ENCODE measurements at regions not wholly inside any gene's neighbourhood (a gene's known extent, or its start where the extent isn't known, plus 50 kb on each side); places are given as distances from the start of the nearest gene placed in this dataset.

- DNase-seq = no peak
Measured at GRCh38 chr2:23291239-23291638, 93.7 kb upstream of the KLHL29 start.

GRCh38 chr2:23292024-23292423 lies 93.0 kb upstream of the KLHL29 start:
- no peak for DNase-seq

DNA sequence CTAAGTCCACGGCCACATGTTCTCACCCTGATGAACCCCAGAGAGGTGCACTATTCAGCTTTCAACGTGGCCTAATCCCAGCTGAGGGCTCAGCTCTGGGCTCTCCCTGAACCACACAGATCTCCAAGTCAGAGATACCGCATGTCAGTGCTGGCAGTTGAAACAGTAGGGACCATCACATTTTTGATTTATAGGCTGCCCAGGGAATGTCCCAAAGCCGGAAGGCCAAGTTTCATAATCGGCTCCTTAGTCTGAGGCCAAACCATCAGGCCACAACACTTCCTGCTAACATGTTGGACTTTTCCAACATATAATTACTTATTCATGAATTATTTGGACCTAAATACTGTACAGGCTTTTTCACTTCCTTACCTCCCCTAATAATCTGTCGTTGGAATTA lies 91.9 kb upstream of the KLHL29 start:
- DNase-seq = no peak

DNA sequence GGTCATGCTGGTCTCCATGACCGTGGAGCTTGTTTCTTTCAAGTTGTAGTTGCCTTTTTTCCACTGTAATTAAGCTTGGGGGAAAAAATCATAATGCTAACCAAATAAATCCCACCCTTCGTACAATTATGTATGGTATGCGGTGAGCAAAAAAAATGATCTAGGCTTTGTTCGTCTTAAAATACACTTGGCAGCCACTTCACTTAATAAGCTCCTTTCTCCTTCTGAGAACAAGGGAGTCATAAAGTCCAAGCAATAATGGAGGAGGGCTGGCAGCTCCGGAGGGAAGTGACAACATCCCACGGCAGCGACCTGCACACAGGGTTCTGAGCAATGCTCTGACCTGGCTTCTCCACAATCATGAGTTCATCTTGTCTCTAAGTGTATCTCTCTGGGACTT lies 91.2 kb upstream of the KLHL29 start:
- DNase-seq = no peak

- DNase-seq = no peak
Measured at GRCh38 chr2:23294238-23294637, 90.7 kb upstream of the KLHL29 start.

DNA sequence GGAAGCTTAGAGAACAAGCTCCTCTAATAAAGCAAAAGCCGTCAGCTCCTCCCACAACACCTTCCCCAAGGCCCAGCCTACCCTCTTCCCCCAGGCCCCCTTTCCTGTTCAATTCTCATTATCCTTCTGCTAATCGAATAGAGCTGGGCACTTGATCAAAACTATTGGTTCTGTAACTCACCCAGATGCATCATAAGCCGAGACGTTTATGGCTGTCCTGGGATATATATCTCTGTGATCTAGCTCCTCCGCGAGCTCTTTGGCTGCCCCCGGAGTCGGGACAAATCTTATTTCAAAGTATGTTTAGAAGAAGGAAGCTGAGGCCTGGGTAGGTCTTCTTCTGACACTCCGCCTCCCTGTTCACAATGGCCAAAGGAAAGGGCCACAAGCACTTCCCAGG lies 88.3 kb upstream of the KLHL29 start:
- DNase-seq = no peak

- no peak for DNase-seq
Measured at GRCh38 chr2:23297112-23297511, 87.9 kb upstream of the KLHL29 start.

- DNase-seq = no peak
Measured at GRCh38 chr2:23298551-23298950, 86.4 kb upstream of the KLHL29 start.

GRCh38 chr2:23299476-23300195 lies 85.3 kb upstream of the KLHL29 start:
- no peak for DNase-seq

- DNase-seq = no peak
Measured at GRCh38 chr2:23301136-23301535, 83.8 kb upstream of the KLHL29 start.

- no peak for DNase-seq
Measured at GRCh38 chr2:23302591-23302990, 82.4 kb upstream of the KLHL29 start.

DNA sequence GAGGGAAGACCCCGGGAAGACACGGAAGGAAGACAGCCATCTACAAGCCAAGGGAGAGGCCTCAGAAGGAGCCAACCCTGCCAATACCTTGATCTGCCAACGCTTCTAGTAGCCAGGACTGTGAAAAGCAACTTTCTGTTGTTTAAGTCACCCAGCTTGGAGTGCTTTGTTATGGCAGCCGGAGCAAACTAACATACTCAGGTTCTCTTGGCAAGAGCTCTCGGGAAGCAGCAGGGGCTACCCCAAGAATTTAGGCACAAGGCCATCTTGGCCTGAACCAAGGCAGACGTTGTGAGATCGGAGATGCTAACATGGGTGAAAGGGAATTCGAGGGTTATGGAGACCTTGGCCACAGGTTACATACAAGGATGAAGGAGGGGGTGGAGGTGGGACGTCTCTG lies 78.6 kb upstream of the KLHL29 start:
- no peak for DNase-seq

DNA sequence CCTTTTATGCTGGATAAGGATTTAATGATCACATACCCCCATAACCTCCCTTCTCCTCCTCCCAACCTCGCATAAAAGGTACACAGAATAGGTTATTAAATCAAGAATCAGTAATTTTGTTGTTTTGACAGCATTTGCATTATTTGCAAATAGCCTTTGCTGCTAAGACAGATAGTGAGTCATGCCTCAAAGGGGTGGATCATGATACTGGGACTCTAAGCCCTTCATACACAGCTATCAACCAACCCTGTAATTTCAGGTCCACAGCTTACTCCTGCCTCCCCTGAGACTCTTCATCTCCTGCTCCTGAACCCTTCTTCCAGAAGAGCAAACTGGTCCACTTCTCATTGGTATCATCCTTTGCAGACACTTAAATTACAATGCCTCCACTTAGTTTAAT lies 73.8 kb upstream of the KLHL29 start:
- no peak for DNase-seq

- DNase-seq = no peak
Measured at GRCh38 chr2:23312996-23313606, 71.9 kb upstream of the KLHL29 start.

DNA sequence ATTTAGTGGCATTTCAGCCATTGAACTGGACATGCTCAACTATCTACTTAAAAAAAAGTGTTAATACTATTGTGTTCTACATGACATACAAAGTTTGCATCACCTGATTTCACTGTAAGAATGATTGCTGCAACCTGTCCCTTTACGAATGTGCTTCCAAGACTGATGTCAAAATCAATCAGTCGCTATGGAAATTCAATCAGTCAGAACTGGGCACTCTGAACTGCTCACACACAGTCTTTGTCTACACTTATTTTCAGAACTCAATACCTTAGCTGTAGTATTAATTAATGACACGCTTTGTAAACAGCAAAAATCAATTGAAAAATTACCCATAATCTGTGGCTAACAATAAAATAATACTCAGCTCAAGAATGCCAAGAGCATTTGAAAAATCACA lies 70.3 kb upstream of the KLHL29 start:
- DNase-seq = no peak

DNA sequence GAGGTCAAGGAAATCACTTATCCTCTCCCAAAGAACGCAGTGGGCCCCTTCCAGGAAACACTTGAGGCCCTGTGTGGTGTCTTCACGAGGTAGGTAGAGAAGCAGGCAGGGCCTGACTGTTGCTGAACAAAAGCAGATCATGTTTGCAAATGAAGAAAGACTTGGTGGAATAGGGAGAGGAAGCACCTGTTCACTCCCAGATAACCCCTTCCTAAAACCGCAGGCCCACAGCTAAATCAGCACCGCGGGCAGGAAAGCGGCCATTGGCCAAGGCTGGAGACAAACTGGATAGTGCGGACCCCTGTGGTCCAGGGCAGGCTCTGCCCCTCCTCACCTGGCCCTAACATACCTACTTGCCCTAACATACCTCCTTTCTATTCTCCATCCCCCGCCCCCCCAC lies 64.9 kb upstream of the KLHL29 start:
- DNase-seq = no peak

DNA sequence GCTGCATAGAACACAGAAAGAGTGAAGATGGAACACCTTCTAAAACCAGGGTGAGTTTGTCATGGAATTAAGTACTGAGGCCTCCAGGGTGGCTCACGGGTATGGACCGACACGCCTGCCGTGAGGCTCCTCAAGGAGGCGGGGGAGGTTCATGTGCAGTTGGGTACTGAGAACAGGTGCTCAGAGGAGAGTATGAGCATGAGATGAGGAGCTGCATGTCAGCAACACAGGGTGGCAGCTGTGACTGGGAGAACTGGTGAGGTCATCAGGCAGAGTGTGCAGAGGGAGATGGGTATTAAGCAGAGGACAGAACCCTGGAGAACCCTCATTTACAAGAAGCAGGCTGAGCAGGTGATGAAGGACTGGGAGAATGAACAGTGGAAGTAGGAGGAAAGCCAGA lies 63.2 kb upstream of the KLHL29 start:
- DNase-seq = no peak

DNA sequence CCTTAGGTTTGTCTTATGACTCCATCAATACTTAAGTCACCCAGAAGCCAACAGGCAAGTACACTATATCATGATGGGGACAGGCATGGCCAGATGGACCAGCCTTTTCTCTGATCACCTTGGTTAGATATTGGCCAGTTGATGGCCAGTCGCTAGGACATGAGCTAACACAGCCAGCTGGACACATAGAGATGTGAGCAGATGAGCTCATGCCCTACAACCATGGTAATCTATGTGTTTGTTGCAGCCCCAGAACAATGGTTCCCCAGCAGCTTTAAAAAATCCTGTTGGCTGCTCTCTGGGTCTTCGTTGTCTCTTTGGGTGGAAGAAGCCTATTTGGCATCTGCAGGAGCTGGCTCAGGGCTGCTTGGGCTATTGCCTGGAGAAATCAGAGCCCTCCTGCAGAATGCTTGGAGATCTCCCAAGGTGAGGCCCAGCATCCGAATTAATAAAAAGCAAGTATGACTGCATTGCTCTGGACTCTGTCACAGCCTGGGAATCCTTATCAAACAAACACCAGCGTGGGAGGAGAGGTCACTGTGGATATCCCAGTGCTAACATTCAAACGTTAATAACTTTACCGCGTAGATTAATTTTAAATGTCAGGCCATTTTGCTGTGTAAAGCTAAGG lies 62.3 kb upstream of the KLHL29 start:
- DNase-seq = no peak

GRCh38 chr2:23323198-23323916 lies 61.6 kb upstream of the KLHL29 start:
- no peak for DNase-seq

GRCh38 chr2:23323917-23324680 lies 60.9 kb upstream of the KLHL29 start:
- no peak for DNase-seq

DNA sequence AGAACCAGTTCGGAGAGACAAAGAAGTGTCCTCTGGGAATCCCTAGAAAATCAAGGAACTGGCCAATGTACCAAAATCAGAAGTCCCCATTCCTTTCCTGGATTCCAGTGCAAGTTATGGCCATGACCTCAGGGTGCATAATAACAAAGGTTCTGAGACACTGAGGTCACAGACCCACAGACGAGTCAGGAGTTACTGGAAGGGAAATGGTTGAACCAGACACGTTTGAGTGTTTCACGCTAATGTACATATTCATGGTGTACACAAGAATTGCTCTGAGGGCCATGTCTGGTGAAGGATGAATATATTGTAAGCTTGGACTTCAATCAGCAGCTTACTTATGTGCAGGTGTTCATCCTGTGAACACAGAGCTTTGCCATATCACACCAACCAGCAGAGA lies 58.6 kb upstream of the KLHL29 start:
- no peak for DNase-seq

DNA sequence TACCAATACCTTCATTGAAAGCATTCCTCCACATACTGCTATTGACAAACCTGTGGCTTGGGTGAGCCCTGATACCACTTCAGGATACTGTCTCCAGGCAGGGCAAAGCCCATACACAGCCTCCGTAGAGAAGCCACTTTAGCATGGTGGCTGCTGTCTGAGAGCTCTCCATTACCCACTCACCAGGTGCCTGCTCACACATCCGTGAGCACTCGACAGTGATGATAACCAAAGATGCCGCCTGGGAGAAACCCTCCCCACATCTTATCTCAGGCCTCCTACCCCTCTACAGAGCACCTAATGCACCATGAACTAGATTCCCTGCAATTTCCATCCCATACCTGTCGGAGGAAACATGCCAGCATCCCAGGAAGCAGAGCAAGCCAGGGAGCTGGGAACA lies 57.6 kb upstream of the KLHL29 start:
- no peak for DNase-seq

DNA sequence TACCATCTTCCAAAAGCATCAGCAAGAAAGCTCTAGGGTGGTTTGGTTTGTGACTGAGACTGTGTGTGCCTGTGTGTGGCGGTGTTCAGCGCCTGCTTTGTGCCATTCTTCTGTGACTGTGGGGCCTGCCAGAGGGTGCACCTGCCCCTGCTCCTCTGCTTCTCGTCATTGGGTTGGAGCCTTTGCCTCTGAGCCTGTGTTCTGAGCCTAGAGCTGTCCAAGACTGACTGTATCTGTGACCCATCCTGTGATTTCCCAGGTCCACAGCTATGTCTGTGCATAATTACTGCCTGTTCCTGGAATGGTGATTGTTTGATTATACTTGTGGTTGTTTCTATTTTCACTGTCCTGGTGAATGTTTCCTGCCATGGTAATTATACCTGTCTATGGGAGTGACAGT lies 57.1 kb upstream of the KLHL29 start:
- no peak for DNase-seq
